HepG2 (cell line): ENCODE measurements at regions not wholly inside any gene's neighbourhood (a gene's known extent, or its start where the extent isn't known, plus 50 kb on each side); places are given as distances from the start of the nearest gene placed in this dataset.

ENCODE experiments used
- ATAC-seq: fragments of 200-7000 bp; cut with Tn5 transposase; 3 replicates; pipeline ENCODE4 v1.9.1; 2020; ENCODE audit warnings: mild to moderate bottlenecking, moderate library complexity
- BruUV-seq: library from RNA; stranded (reverse); fragments of 400-500 nt; replicated peaks from 2 replicates; lab custom pipeline; 2021; lab: Mats Ljungman, UMichigan
- CTCF ChIA-PET: fragments of 300-600 bp; formaldehyde crosslinking; extraction: SDS; loops from one replicate; lab custom pipeline; 2021; ENCODE audit warnings: low total read pairs, inconsistent platforms, low intra/inter-chr PET ratio; lab: Yijun Ruan, JAX
- POLR2A ChIA-PET: fragments of 350-600 bp; sonication (Branson Sonifier 250); formaldehyde crosslinking; loops from one replicate; lab custom pipeline; 2020; ENCODE audit warnings: antibody characterized with exemption, inconsistent platforms; lab: Yijun Ruan, JAX
- DNase-seq: peaks from one replicate; pipeline ENCODE4 v3.0.0-alpha.2; 2015; ENCODE audit warnings: low spot score
- FAIRE-seq: peaks from 3 replicates; lab custom pipeline; 2011; peaks lifted over from hg19 to GRCh38; lab: Jason Lieb, UNC
- H2AFZ ChIP-seq: one replicate; pipeline ENCODE4 v1.6.1; 2011; ENCODE audit warnings: low read length, inconsistent platforms
- H3K27ac ChIP-seq: fragments of 300-600 bp; 3 replicates; pipeline ENCODE4 v1.8.0; 2011; ENCODE audit warnings: mixed run types, mild to moderate bottlenecking, mixed read lengths, low read length, inconsistent platforms; ENCODE audit not compliant: insufficient read depth; ENCODE audit errors: extremely low read length
- H3K27me3 ChIP-seq, 2 experiments: fragments of 200-600 bp in 1 of 2; 2 replicates in 1 of 2; 3 replicates in 1 of 2; pipeline versions ENCODE4 v1.6.0 to v1.8.0; 2011; ENCODE audit warnings: low read length in 2 of 2, mild to moderate bottlenecking in 2 of 2, moderate library complexity in 2 of 2, inconsistent platforms in 1 of 2; ENCODE audit not compliant: insufficient read depth in 2 of 2, control insufficient read depth in 1 of 2
- H3K36me3 ChIP-seq, 2 experiments: fragments of 200-600 bp in 1 of 2; replicated peaks in 1 of 2; 2 replicates in 1 of 2; 3 replicates in 1 of 2; pipeline versions ENCODE4 v1.5.1 to v1.8.0; 2011; ENCODE audit warnings: low read length in 2 of 2, inconsistent platforms in 1 of 2; ENCODE audit not compliant: insufficient read depth in 2 of 2, control insufficient read depth in 1 of 2
- H3K4me1 ChIP-seq: 2 replicates; pipeline ENCODE4 v1.5.1; 2012; ENCODE audit warnings: low read length, inconsistent platforms; ENCODE audit not compliant: insufficient read depth
- H3K4me2 ChIP-seq: 2 replicates; pipeline ENCODE4 v1.6.0; 2011; ENCODE audit warnings: low read depth, low read length, inconsistent platforms
- H3K4me3 ChIP-seq, 3 experiments: fragments of 200-600 bp in 1 of 3; sonication (generic), shearing (Covaris generic) in 1 of 3; replicated peaks in 1 of 3; 2 replicates each; pipeline ENCODE4 v1.5.1; 2011 to 2016; ENCODE audit warnings: low read length in 3 of 3, inconsistent platforms in 2 of 3, low read depth in 2 of 3, mild to moderate bottlenecking in 2 of 3, control low read depth in 1 of 3, mixed read lengths in 1 of 3; ENCODE audit not compliant: insufficient read depth in 1 of 3
- H3K79me2 ChIP-seq: one replicate; pipeline ENCODE4 v1.6.1; 2011; ENCODE audit warnings: low read length, inconsistent platforms; ENCODE audit not compliant: insufficient read depth
- H3K9ac ChIP-seq: 2 replicates; pipeline ENCODE4 v1.6.0; 2011; ENCODE audit warnings: mild to moderate bottlenecking, low read depth, low read length, inconsistent platforms; ENCODE audit not compliant: insufficient read depth
- H3K9me3 ChIP-seq: 2 replicates; pipeline ENCODE4 v1.5.1; 2012; ENCODE audit warnings: mild to moderate bottlenecking, low read length
- H4K20me1 ChIP-seq: 2 replicates; pipeline ENCODE4 v1.6.0; 2011; ENCODE audit warnings: inconsistent platforms, mild to moderate bottlenecking, low read length, moderate library complexity; ENCODE audit not compliant: insufficient read depth
- ATF2 ChIP-seq: sonication (generic); formaldehyde crosslinking; IDR thresholded peaks from 2 replicates; pipeline ENCODE4 v1.4.0; 2020; ENCODE audit warnings: missing genetic modification reagents
- HINFP ChIP-seq: sonication (generic); formaldehyde crosslinking; IDR thresholded peaks from 2 replicates; pipeline ENCODE4 v1.4.0; 2020; ENCODE audit warnings: low read depth, mild to moderate bottlenecking, missing genetic modification reagents
- MYPOP ChIP-seq: sonication (generic); formaldehyde crosslinking; IDR thresholded peaks from 2 replicates; pipeline ENCODE4 v1.8.1; 2023; ENCODE audit warnings: mild to moderate bottlenecking, moderate library complexity, missing genetic modification reagents
- NFATC3 ChIP-seq: sonication (generic); formaldehyde crosslinking; IDR thresholded peaks from 2 replicates; pipeline ENCODE4 v1.5.1; 2020; ENCODE audit warnings: mild to moderate bottlenecking, missing genetic modification reagents
- RELA ChIP-seq: sonication (generic); formaldehyde crosslinking; IDR thresholded peaks from 2 replicates; pipeline ENCODE4 v1.4.0; 2020; ENCODE audit warnings: missing genetic modification reagents
- ZBTB20 ChIP-seq: sonication (generic); formaldehyde crosslinking; IDR thresholded peaks from 2 replicates; pipeline ENCODE4 v1.8.1; 2023; ENCODE audit warnings: missing genetic modification reagents, low read depth, mild to moderate bottlenecking, borderline replicate concordance
- ZFP1 ChIP-seq: IDR thresholded peaks from 2 replicates; pipeline ENCODE4 v1.6.1; 2016
- ZNF337 ChIP-seq: sonication (generic); formaldehyde crosslinking; IDR thresholded peaks from 2 replicates; pipeline ENCODE4 v1.5.1; 2020; ENCODE audit warnings: missing genetic modification reagents, low read depth, mild to moderate bottlenecking, borderline replicate concordance
- ZNF407 ChIP-seq: sonication (generic); formaldehyde crosslinking; IDR thresholded peaks from one replicate; pipeline ENCODE4 v1.5.1; 2020; ENCODE audit warnings: mild to moderate bottlenecking, missing genetic modification reagents; ENCODE audit errors: not compliant biosample characterization
- ZNF550 ChIP-seq: sonication (generic); formaldehyde crosslinking; IDR thresholded peaks from 2 replicates; pipeline ENCODE4 v1.4.0; 2020; ENCODE audit warnings: mild to moderate bottlenecking, missing genetic modification reagents, borderline replicate concordance
- ZNF740 ChIP-seq: sonication (generic); formaldehyde crosslinking; IDR thresholded peaks from 2 replicates; pipeline ENCODE4 v1.4.0; 2020; ENCODE audit warnings: missing genetic modification reagents
- ZNF747 ChIP-seq: sonication (generic); formaldehyde crosslinking; IDR thresholded peaks from 2 replicates; pipeline ENCODE4 v1.8.1; 2023; ENCODE audit warnings: missing genetic modification reagents, mild to moderate bottlenecking, borderline replicate concordance
- ZNF761 ChIP-seq: sonication (generic); formaldehyde crosslinking; conservative IDR thresholded peaks from 2 replicates; pipeline ENCODE4 v1.4.0; 2020; ENCODE audit warnings: mild to moderate bottlenecking, missing genetic modification reagents
- WGBS: methylation state at CpG from one replicate; pipeline ENCODE4 v1.1.6; 2017; ENCODE audit warnings: low lambda C conversion rate; 5-methylcytosine and 5-hydroxymethylcytosine counted together
- in situ Hi-C: cut with HindIII; loops from 2 replicates; pipeline ENCODE4 v1.10.0; 2017; ENCODE audit warnings: low pct_unique_long_range_greater_than_20kb; ENCODE audit not compliant: extremely low pct_ligation_motif_present
- intact Hi-C: fragments of 100-400 bp; cut with micrococcal nuclease; formaldehyde crosslinking; loops from one replicate; pipeline ENCODE4 v1.10.0; 2022; ENCODE audit not compliant: unreplicated experiment

GRCh38 chrX:487836-488235 is 101.1 kb upstream of the PPP2R3B start:
- no TSS peak for BruUV-seq
- H3K4me3 ChIP-seq, result no peak overlapping the region
- no peak overlapping the region for H3K27ac ChIP-seq
- H3K9ac ChIP-seq, result no peak overlapping the region
- 0% methylated on average over 1 of the region's 1 CpG for WGBS
- H3K36me3 ChIP-seq, result no peaks in the 10 kb centered on the region
- ATAC-seq (no peak), DNase-seq (no peak), FAIRE-seq (no peak)
- no peak overlapping the region for H2AFZ ChIP-seq
- no peaks in the 10 kb centered on the region for H3K79me2 ChIP-seq
- POLR2A ChIA-PET, result no interaction called here
- in situ Hi-C loops (no loop called here), intact Hi-C loops (no loop called here)
- peaks cover 2 to 15% of the 10 kb centered on the region in 2 experiments; a peak in 2 of 5 replicates for H3K27me3 ChIP-seq
- H3K4me1 ChIP-seq, result no peaks in the 10 kb centered on the region
- no peak overlapping the region for H3K4me2 ChIP-seq
- H4K20me1 ChIP-seq, result no peaks in the 10 kb centered on the region
- CTCF ChIA-PET, result no interaction called here
- no peaks in the 10 kb centered on the region for H3K9me3 ChIP-seq
- TF ChIP-seq RELA (CRISPR knock-in tag), result no peak
- no peak for TF ChIP-seq ZNF550
- no peak for TF ChIP-seq ZNF407 (CRISPR knock-in tag)
- no peak for TF ChIP-seq ZNF747 (CRISPR knock-in tag)
- no peak for TF ChIP-seq ATF2 (CRISPR knock-in tag)
- TF ChIP-seq MYPOP (CRISPR knock-in tag), result no peak
- no peak for TF ChIP-seq ZNF337 (CRISPR knock-in tag)
- TF ChIP-seq NFATC3 (CRISPR knock-in tag), result no peak
- no peak for TF ChIP-seq ZNF740 (CRISPR knock-in tag)
- TF ChIP-seq ZNF761 (CRISPR knock-in tag), result no peak
- no peak for TF ChIP-seq HINFP (CRISPR knock-in tag)
- no peak for TF ChIP-seq ZFP1
- no peak for TF ChIP-seq ZBTB20 (CRISPR knock-in tag)
